Endothelial cell of umbilical vein (primary cell): ENCODE measurements at regions not wholly inside any gene's neighbourhood (a gene's known extent, or its start where the extent isn't known, plus 50 kb on each side); places are given as distances from the start of the nearest gene placed in this dataset.

ENCODE experiments used
- BruUV-seq: library from RNA; stranded (reverse); fragments of 400-500 nt; replicated peaks from 2 replicates; lab custom pipeline; 2021; lab: Mats Ljungman, UMichigan
- CTCF ChIA-PET: fragments of 300-600, 350-600 bp; sonication (Branson Sonifier 250); formaldehyde crosslinking; loops from one replicate; lab custom pipeline; 2021; ENCODE audit warnings: antibody characterized with exemption, inconsistent platforms; lab: Charles Lee
- POLR2A ChIA-PET: fragments of 300-600, 350-600 bp; sonication (Branson Sonifier 250); formaldehyde crosslinking; loops from one replicate; lab custom pipeline; 2021; ENCODE audit warnings: antibody characterized with exemption, inconsistent platforms; lab: Charles Lee
- DNase-seq: peaks from one replicate; pipeline ENCODE4 v3.0.0-alpha.2; 2011; ENCODE audit warnings: low read depth, low spot score
- FAIRE-seq: peaks from 2 replicates; lab custom pipeline; 2011; peaks lifted over from hg19 to GRCh38; lab: Jason Lieb, UNC
- H2AFZ ChIP-seq: 2 replicates; pipeline ENCODE4 v1.6.0; 2012; ENCODE audit warnings: low read depth, low read length, control low read depth, inconsistent platforms
- H3K27ac ChIP-seq: 2 replicates; pipeline ENCODE4 v1.5.1; 2011; ENCODE audit warnings: low read depth, mild to moderate bottlenecking, control low read depth, low read length, moderate library complexity; ENCODE audit not compliant: insufficient read depth
- H3K27me3 ChIP-seq, 2 experiments: 2 replicates each; pipeline versions ENCODE4 v1.6.0 to v1.6.1; 2011; ENCODE audit warnings: low read length in 2 of 2, mixed read lengths in 1 of 2; ENCODE audit not compliant: control insufficient read depth in 2 of 2, insufficient read depth in 2 of 2
- H3K36me3 ChIP-seq, 2 experiments: 2 replicates in 1 of 2; 3 replicates in 1 of 2; pipeline ENCODE4 v1.5.1; 2011; ENCODE audit warnings: low read length in 2 of 2, mild to moderate bottlenecking in 1 of 2, moderate library complexity in 1 of 2; ENCODE audit not compliant: control insufficient read depth in 2 of 2, insufficient read depth in 2 of 2; ENCODE audit errors: extremely low read depth in 1 of 2
- H3K4me1 ChIP-seq: 3 replicates; pipeline ENCODE4 v1.5.1; 2011; ENCODE audit warnings: mild to moderate bottlenecking, low read length; ENCODE audit not compliant: control insufficient read depth, insufficient read depth; ENCODE audit errors: extremely low read depth
- H3K4me2 ChIP-seq: 2 replicates; pipeline ENCODE4 v1.6.1; 2011; ENCODE audit warnings: low read length, control low read depth, mixed read lengths; ENCODE audit not compliant: insufficient read depth
- H3K4me3 ChIP-seq, 3 experiments: fragments of 200-600 bp in 1 of 3; sonication (generic), shearing (Covaris generic) in 1 of 3; replicated peaks in 1 of 3; 2 replicates each; pipeline ENCODE4 v1.5.1; 2011 to 2016; ENCODE audit warnings: control low read depth in 3 of 3, low read length in 3 of 3, mild to moderate bottlenecking in 2 of 3, inconsistent platforms in 1 of 3, low read depth in 1 of 3, moderate library complexity in 1 of 3; ENCODE audit not compliant: insufficient read depth in 1 of 3
- H3K79me2 ChIP-seq: 2 replicates; pipeline ENCODE4 v1.6.0; 2012; ENCODE audit warnings: low read length, inconsistent platforms; ENCODE audit not compliant: control insufficient read depth, insufficient read depth
- H3K9ac ChIP-seq: replicated peaks from 2 replicates; pipeline ENCODE3; 2011; ENCODE audit warnings: low read length, control low read depth; ENCODE audit not compliant: insufficient read depth; ENCODE audit errors: extremely low read depth
- H3K9me1 ChIP-seq: replicated peaks from 3 replicates; pipeline ENCODE4 v1.6.0; 2011; ENCODE audit warnings: mild to moderate bottlenecking, low read length; ENCODE audit not compliant: control insufficient read depth, insufficient read depth; ENCODE audit errors: extremely low read depth
- H3K9me3 ChIP-seq: replicated peaks from 2 replicates; pipeline ENCODE4 v1.5.1; 2012; ENCODE audit warnings: low read length, inconsistent platforms; ENCODE audit not compliant: control insufficient read depth, insufficient read depth
- H4K20me1 ChIP-seq: replicated peaks from 2 replicates; pipeline ENCODE3; 2011; ENCODE audit warnings: mild to moderate bottlenecking, low read length; ENCODE audit not compliant: control insufficient read depth, insufficient read depth; ENCODE audit errors: extremely low read depth
- CTCF ChIP-seq, 2 donors: IDR thresholded peaks; 1 replicate in 1 of 2; 2 replicates in 1 of 2; pipeline ENCODE4 v1.5.1; 2011; ENCODE audit warnings: low read length in 2 of 2, mild to moderate bottlenecking in 2 of 2, moderate library complexity in 2 of 2, control low read depth in 1 of 2, inconsistent platforms in 1 of 2, low read depth in 1 of 2; ENCODE audit not compliant: insufficient read depth in 1 of 2; ENCODE audit errors: extremely low read depth in 1 of 2
- FOS ChIP-seq: IDR thresholded peaks from 2 replicates; pipeline ENCODE4 v1.6.1; 2011; ENCODE audit warnings: mild to moderate bottlenecking, low read length, moderate library complexity, borderline replicate concordance; ENCODE audit not compliant: insufficient read depth
- GATA2 ChIP-seq: IDR thresholded peaks from 2 replicates; pipeline ENCODE4 v1.7.0; 2011; ENCODE audit warnings: low read depth, mild to moderate bottlenecking, moderate library complexity, mixed read lengths, low read length; ENCODE audit not compliant: insufficient read length, insufficient read depth
- JUN ChIP-seq: IDR thresholded peaks from 2 replicates; pipeline ENCODE4 v1.6.1; 2011; ENCODE audit warnings: borderline replicate concordance, low read depth; ENCODE audit not compliant: insufficient read length, insufficient read depth
- MAX ChIP-seq: IDR thresholded peaks from 2 replicates; pipeline ENCODE4 v1.6.1; 2011; ENCODE audit not compliant: insufficient read depth, insufficient read length
- POLR2A ChIP-seq: IDR thresholded peaks from 2 replicates; pipeline ENCODE4 v1.6.1; 2012; ENCODE audit warnings: low read depth, mild to moderate bottlenecking, control low read depth, low read length
- POLR2AphosphoS5 ChIP-seq: IDR thresholded peaks from 2 replicates; pipeline ENCODE4 v1.6.1; 2012; ENCODE audit warnings: low read depth, mild to moderate bottlenecking, control low read depth, low read length, moderate library complexity; ENCODE audit not compliant: insufficient read depth
- dilution Hi-C: fragments of 300-500 bp; cut with MboI; formaldehyde crosslinking; loops from one replicate; pipeline ENCODE4 v1.15.0; 2019; ENCODE audit warnings: low sequenced_read_pairs; ENCODE audit not compliant: extremely low pct_ligation_motif_present
- intact Hi-C: fragments of 100-400 bp; cut with micrococcal nuclease; formaldehyde crosslinking; loops from one replicate; pipeline ENCODE4 v1.10.0; 2022

GRCh38 chr12:25813843-25814242, 144.6 kb upstream of the RASSF8 start:
- intact Hi-C loops, result no loop called here
- DNase-seq (no peak), FAIRE-seq (no peak)
- H3K36me3 ChIP-seq, result no peaks in the 10 kb centered on the region
- ChIA-PET CTCF (interaction anchor here (1.0 kb wide), 1 partner anchor 12 kb away, joined by 3 read pairs; no protein-coding TSS in a partner anchor), POLR2A (no interaction called here)
- H3K27ac ChIP-seq, result no peak overlapping the region
- H3K9me1 ChIP-seq, result no peaks in the 10 kb centered on the region
- H3K9me3 ChIP-seq, result no peaks in the 10 kb centered on the region
- no peak overlapping the region for H3K4me2 ChIP-seq
- H3K79me2 ChIP-seq, result no peaks in the 10 kb centered on the region
- peaks cover 12% of the 10 kb centered on the region for H3K4me1 ChIP-seq
- no TSS peak for BruUV-seq
- TF ChIP-seq GATA2, result no peak
- no peak overlapping the region for H3K4me3 ChIP-seq
- dilution Hi-C loops, result no loop called here
- H2AFZ ChIP-seq, result no peak overlapping the region
- H4K20me1 ChIP-seq, result no peaks in the 10 kb centered on the region
- H3K9ac ChIP-seq, result no peak overlapping the region
- no peaks in the 10 kb centered on the region for H3K27me3 ChIP-seq

- H2AFZ ChIP-seq, result no peak overlapping the region
- H4K20me1 ChIP-seq, result no peaks in the 10 kb centered on the region
- H3K27ac ChIP-seq, result no peak overlapping the region
- no peaks in the 10 kb centered on the region for H3K79me2 ChIP-seq
- H3K9ac ChIP-seq, result no peak overlapping the region
- H3K4me2 ChIP-seq, result peak overlapping the region; percentile 33
- no peak overlapping the region for H3K4me3 ChIP-seq
- H3K4me1 ChIP-seq, result peaks cover 19% of the 10 kb centered on the region
- H3K9me1 ChIP-seq, result no peaks in the 10 kb centered on the region
- DNase-seq, result peak; percentile 35
- no peaks in the 10 kb centered on the region for H3K9me3 ChIP-seq
- BruUV-seq, result no TSS peak
- POLR2A ChIA-PET, result no interaction called here
- CTCF ChIA-PET, result interaction anchor here (0.6 to 1.0 kb wide), 2 partner anchors 42 to 167 kb away, joined by 3 read pairs; no protein-coding TSS in a partner anchor
- no peak for TF ChIP-seq POLR2A
- TF ChIP-seq CTCF (IDR thresholded peaks at IDR 0.05; ENCODE audit: extremely low read depth in 1 of 2, insufficient read depth in 1 of 2, low read depth in 1 of 2, low read length in 2 of 2), result no peak
- peak; percentile 67 for TF ChIP-seq GATA2
- peak; percentile 51 for TF ChIP-seq JUN
- TF ChIP-seq POLR2AphosphoS5, result peak; percentile 70
- TF ChIP-seq MAX, result no peak
- TF ChIP-seq FOS, result peak; percentile 69
- H3K27me3 ChIP-seq, result no peaks in the 10 kb centered on the region
- dilution Hi-C loops (no loop called here), intact Hi-C loops (loop anchor here (5.0 kb wide), 1 partner anchor 106 kb away; no protein-coding TSS in a partner anchor)
- no peaks in the 10 kb centered on the region for H3K36me3 ChIP-seq
- FAIRE-seq, result peak; percentile 76
These were observed 141.8 kb upstream of the RASSF8 start for GRCh38 chr12:25816637-25817036.
